Pancreas (tissue), 10 donors: ENCODE measurements at regions not wholly inside any gene's neighbourhood (a gene's known extent, or its start where the extent isn't known, plus 50 kb on each side); places are given as distances from the start of the nearest gene placed in this dataset.

ENCODE experiments used
- ATAC-seq, 4 donors: fragments of 200-7000 bp; cut with Tn5 transposase; one replicate each; pipeline versions ENCODE4 v1.8.0 to v1.9.1; 2020; ENCODE audit warnings: mild to moderate bottlenecking in 4 of 4, moderate library complexity in 4 of 4
- DNase-seq, 6 donors: peaks; one replicate each; pipeline ENCODE4 v3.0.0-alpha.2; 2020
- FAIRE-seq: peaks from 2 replicates; lab custom pipeline; 2012; peaks lifted over from hg19 to GRCh38; lab: Jason Lieb, UNC
- H3K27ac ChIP-seq, 4 donors: fragments of 200-600 bp; sonication (generic); 1 replicate in 3 of 4; 2 replicates in 1 of 4; pipeline versions ENCODE4 v1.5.0 to v1.8.0; 2020
- H3K27me3 ChIP-seq, 4 donors: fragments of 200-600 bp; one replicate each; pipeline ENCODE4 v1.8.0; 2021
- H3K36me3 ChIP-seq, 3 donors: fragments of 200-600 bp; sonication (generic) in 1 of 3; one replicate each; pipeline versions ENCODE4 v1.5.0 to v1.8.0; 2020 to 2021
- H3K4me1 ChIP-seq, 3 donors: fragments of 200-600 bp; one replicate each; pipeline ENCODE4 v1.8.0; 2021
- H3K4me3 ChIP-seq, 4 donors: fragments of 200-600 bp; sonication (generic) in 2 of 4; one replicate each; pipeline versions ENCODE4 v1.5.0 to v1.8.0; 2020 to 2021
- H3K9me3 ChIP-seq, 4 donors: fragments of 200-600 bp; one replicate each; pipeline ENCODE4 v1.8.0; 2021
- WGBS, 2 donors: extraction: QIAGEN DNeasy Blood & Tissue Kit; methylation state at CpG; one replicate each; pipeline ENCODE4 v1.1.7; 2013; 5-methylcytosine and 5-hydroxymethylcytosine counted together
- intact Hi-C, 3 donors: fragments of 100-400 bp; cut with DNase I; formaldehyde crosslinking; loops; one replicate each; pipeline versions ENCODE4 v1.11.1 to v1.14.2; 2022
- TF ChIP-seq, protein P1 (sequence below), 4 donors: fragments of 200-600 bp; sonication (generic) in 3 of 4; IDR thresholded peaks; one replicate each; pipeline versions ENCODE4 v1.5.0 to v1.8.0; 2021; ENCODE audit warnings: antibody characterized with exemption in 4 of 4
- donor health status: healthy with polysubstance abuse.
- donor health status: DM: no; HTN: no; CAD: no; lungs with moderate emphysema.
- donor health status: DM: no; HTN: no; CAD: no.
- donor health status: control.
- donor health status: control.
- donor health status: Bipolar disorder and iron deficiency.
- donor health status: DM: yes; HTN: yes; CAD: no.
- donor health status: DM: no; HTN: no; CAD: no.
- donor health status: DM: no; HTN: no; CAD: no.
- donor health status: DM: yes; HTN: yes; CAD: no.

GRCh38 chr15:95210436-95210981, 979.1 kb downstream of the MCTP2 start:
- Histone ChIP-seq H3K27me3 (peaks cover 0 to 8% (median 0%) of the 10 kb centered on the region in 4 donors), H3K4me1 (no peaks in the 10 kb centered on the region), H3K4me3 (no peak overlapping the region), H3K27ac (no peak overlapping the region), H3K9me3 (no peaks in the 10 kb centered on the region), H3K36me3 (no peaks in the 10 kb centered on the region)
- WGBS, 2 donors, result 71 to 74% methylated on average over 1 of the region's 1 CpG
- TF ChIP-seq, protein P1, sequence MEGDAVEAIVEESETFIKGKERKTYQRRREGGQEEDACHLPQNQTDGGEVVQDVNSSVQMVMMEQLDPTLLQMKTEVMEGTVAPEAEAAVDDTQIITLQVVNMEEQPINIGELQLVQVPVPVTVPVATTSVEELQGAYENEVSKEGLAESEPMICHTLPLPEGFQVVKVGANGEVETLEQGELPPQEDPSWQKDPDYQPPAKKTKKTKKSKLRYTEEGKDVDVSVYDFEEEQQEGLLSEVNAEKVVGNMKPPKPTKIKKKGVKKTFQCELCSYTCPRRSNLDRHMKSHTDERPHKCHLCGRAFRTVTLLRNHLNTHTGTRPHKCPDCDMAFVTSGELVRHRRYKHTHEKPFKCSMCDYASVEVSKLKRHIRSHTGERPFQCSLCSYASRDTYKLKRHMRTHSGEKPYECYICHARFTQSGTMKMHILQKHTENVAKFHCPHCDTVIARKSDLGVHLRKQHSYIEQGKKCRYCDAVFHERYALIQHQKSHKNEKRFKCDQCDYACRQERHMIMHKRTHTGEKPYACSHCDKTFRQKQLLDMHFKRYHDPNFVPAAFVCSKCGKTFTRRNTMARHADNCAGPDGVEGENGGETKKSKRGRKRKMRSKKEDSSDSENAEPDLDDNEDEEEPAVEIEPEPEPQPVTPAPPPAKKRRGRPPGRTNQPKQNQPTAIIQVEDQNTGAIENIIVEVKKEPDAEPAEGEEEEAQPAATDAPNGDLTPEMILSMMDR (IDR thresholded peaks at IDR 0.05), result no peak
- FAIRE-seq (no peak), ATAC-seq (no peak), DNase-seq (no peak)
- intact Hi-C loops, result no loop called here

DNA sequence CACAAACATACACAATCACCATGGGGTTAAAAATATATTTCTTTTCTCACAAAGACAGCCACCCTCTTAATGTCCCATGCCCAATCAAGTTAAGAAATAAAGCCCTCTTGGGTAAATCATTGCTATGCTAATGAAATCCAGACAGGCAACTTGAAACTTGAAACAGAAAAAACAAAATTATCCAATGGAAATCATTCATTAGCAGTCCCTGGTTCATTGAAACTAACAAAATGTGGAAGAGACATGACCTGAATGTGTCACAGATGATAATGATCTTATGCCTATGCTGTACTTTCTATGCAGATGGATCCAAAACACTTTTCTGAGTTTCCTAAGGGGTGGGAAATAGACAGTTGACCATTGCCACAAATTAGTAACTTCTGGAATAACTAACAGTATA, 983.7 kb downstream of the MCTP2 start:
- H3K27ac ChIP-seq, result no peak overlapping the region
- intact Hi-C loops, result no loop called here
- peaks cover 0 to 8% (median 0%) of the 10 kb centered on the region in 4 donors for H3K27me3 ChIP-seq
- DNase-seq (no peak), ATAC-seq (no peak), FAIRE-seq (no peak)
- no peak overlapping the region for H3K4me3 ChIP-seq
- H3K36me3 ChIP-seq, result no peaks in the 10 kb centered on the region
- no peaks in the 10 kb centered on the region for H3K4me1 ChIP-seq
- TF ChIP-seq, protein P1 (IDR thresholded peaks at IDR 0.05), result no peak
- no peaks in the 10 kb centered on the region for H3K9me3 ChIP-seq

GRCh38 chr15:95226835-95227234, 995.5 kb downstream of the MCTP2 start:
- Histone ChIP-seq H3K4me1 (no peaks in the 10 kb centered on the region), H3K27me3 (no peaks in the 10 kb centered on the region), H3K27ac (no peak overlapping the region), H3K36me3 (no peaks in the 10 kb centered on the region), H3K9me3 (no peaks in the 10 kb centered on the region), H3K4me3 (no peak overlapping the region)
- TF ChIP-seq, protein P1 (IDR thresholded peaks at IDR 0.05), result no peak
- DNase-seq, result no peak
- no peak for FAIRE-seq
- WGBS, 2 donors, result 74 to 87% methylated on average over 5 of the region's 5 CpGs
- no peak for ATAC-seq
- intact Hi-C loops, result no loop called here

- Histone ChIP-seq H3K4me1 (no peaks in the 10 kb centered on the region), H3K9me3 (no peaks in the 10 kb centered on the region), H3K36me3 (no peaks in the 10 kb centered on the region), H3K4me3 (no peak overlapping the region), H3K27ac (no peak overlapping the region), H3K27me3 (no peaks in the 10 kb centered on the region)
- TF ChIP-seq, protein P1 (IDR thresholded peaks at IDR 0.05), result no peak
- intact Hi-C loops, result no loop called here
- FAIRE-seq (no peak), ATAC-seq (no peak), DNase-seq (no peak)
- 38 to 64% methylated on average over 3 of the region's 3 CpGs for WGBS, 2 donors
These were observed 995.9 kb downstream of the MCTP2 start for GRCh38 chr15:95227235-95227634.

- ATAC-seq (no peak), DNase-seq (no peak), FAIRE-seq (no peak)
- Histone ChIP-seq H3K27ac (no peak overlapping the region), H3K36me3 (no peaks in the 10 kb centered on the region), H3K4me3 (no peak overlapping the region), H3K4me1 (no peaks in the 10 kb centered on the region), H3K9me3 (no peaks in the 10 kb centered on the region), H3K27me3 (peaks cover 0 to 4% (median 0%) of the 10 kb centered on the region in 4 donors)
- TF ChIP-seq, protein P1 (IDR thresholded peaks at IDR 0.05), result no peak
- 60 to 78% methylated on average over 3 of the region's 3 CpGs for WGBS, 2 donors
- intact Hi-C loops, result no loop called here
These were observed 997.6 kb downstream of the MCTP2 start for GRCh38 chr15:95228856-95229555.
